Tibial nerve (tissue), 3 donors: ENCODE measurements at regions not wholly inside any gene's neighbourhood (a gene's known extent, or its start where the extent isn't known, plus 50 kb on each side); places are given as distances from the start of the nearest gene placed in this dataset.

ENCODE experiments used
- EP300 ChIP-seq, 2 donors: sonication (generic); formaldehyde crosslinking; IDR thresholded peaks; one replicate each; pipeline ENCODE4 v1.6.1; 2017; ENCODE audit warnings: antibody characterized with exemption in 2 of 2, mild to moderate bottlenecking in 1 of 2
- POLR2A ChIP-seq, 2 donors: fragments of 450-650 bp; IDR thresholded peaks; one replicate each; pipeline ENCODE4 v1.6.1; 2017; ENCODE audit warnings: antibody characterized with exemption in 2 of 2, mild to moderate bottlenecking in 2 of 2, moderate library complexity in 2 of 2

- TF ChIP-seq POLR2A (IDR thresholded peaks at IDR 0.05) (no peak), EP300 (IDR thresholded peaks at IDR 0.05) (no peak)
These were observed 987.0 kb downstream of the NTRK3 start for GRCh38 chr15:87269566-87269965.
